HG03280 (cell line): ENCODE measurements at regions not wholly inside any gene's neighbourhood (a gene's known extent, or its start where the extent isn't known, plus 50 kb on each side); places are given as distances from the start of the nearest gene placed in this dataset.

Source experiments
- ATAC-seq: cut with Tn5 transposase; IDR thresholded peaks from one replicate; pipeline ENCODE4 v1.9.1; 2021; ENCODE audit warnings: mild to moderate bottlenecking, moderate library complexity; ENCODE audit not compliant: unreplicated experiment

DNA sequence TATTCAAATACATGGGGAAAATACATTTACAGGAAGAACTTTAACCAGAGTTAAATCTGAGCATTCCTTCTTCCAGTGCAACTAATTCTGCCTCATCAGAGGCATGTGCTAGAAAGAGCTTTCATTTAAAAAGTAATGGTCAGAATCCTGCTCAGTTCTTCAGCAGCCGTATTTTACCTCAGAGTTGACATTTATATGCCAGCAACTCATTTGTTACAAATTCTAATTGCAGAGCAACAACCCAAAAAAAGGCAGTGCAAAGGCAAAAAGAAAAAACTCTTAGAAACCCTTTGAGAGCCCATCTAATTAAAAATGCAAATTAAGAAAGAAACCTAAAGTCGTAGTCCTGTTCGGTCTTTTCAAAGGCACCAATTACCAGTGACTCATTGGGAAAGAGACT lies 392.5 kb downstream of the PBX1 start:
- ATAC-seq, result no peak

GRCh38 chr1:164950541-164950986 lies 391.6 kb downstream of the PBX1 start:
- no peak for ATAC-seq

DNA sequence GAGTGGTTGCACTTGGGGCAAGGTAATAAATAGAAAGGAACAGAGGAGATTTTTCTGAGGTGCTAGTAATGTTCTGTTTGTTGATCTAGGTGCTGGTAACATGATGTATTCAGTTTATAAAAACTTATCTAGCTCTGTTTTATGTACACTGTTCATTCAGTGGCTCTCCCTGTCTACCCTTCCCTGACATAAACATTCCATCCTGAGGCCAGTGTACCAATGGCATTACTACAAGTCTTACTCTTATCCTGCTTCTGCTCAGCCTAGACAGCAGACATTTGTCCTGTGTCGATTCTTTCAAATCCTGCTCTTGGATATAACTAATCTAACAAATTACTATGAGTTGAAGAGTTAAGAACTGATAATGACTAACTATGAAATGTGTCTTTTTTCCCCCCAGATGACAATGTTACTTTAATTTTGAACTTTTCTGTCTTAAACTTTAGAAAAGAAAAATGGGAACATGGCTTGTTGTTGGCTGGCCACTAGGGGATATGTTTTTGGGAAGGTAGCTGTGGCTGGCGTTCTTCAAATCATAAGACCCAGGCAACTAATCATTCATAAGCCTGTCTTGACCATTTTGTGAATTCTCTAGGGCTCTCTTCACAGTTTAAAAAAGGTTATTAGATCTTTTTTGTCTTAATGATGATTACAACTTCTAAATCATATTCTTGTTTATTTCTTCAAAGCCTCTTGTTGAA lies 390.9 kb downstream of the PBX1 start:
- ATAC-seq, result no peak

DNA sequence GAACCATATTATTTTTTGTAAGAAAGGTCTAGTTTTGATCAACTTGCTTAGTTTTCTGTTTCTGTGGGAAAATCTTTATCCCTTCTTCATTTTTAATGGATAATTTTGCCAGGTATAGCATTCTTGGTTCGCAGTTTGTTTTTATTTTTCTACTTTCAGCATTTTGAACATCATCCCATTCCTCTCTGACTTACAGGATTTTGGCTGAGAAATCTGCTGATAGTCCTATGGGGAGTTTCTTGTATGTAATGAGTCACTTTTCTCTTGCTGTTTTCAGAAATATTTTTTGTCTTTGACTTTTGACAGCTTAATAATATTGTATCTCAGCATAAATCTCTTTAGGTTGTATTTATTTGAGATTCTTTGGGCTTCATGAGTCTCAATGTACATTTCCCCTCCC lies 389.1 kb downstream of the PBX1 start:
- no peak for ATAC-seq

DNA sequence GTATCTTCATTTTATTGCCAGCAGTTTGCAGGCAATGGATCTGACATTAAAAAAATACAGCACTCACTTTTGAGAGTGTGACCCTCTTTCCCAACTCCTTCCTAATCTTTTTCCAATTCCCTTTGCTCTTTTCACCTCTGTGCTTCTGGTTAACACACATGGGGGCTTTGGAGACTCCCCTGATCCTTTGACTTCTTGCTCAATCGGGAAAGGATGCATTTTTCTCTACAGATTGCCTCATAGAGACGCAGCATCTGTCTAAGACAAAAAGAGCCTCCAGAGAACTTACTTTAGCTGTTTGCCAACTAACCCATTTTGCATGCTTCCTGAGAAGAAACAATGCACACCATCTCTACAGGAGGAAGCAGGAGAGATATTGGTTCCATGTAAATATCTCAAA lies 378.3 kb downstream of the PBX1 start:
- ATAC-seq, result no peak

GRCh38 chr1:164932580-164932979 lies 373.6 kb downstream of the PBX1 start:
- ATAC-seq, result no peak

- ATAC-seq, result no peak
Observed at GRCh38 chr1:164930833-164931232, 371.8 kb downstream of the PBX1 start.

GRCh38 chr1:164930241-164930640 lies 371.3 kb downstream of the PBX1 start:
- no peak for ATAC-seq

- ATAC-seq, result no peak
Observed at GRCh38 chr1:164928232-164928812, 369.3 kb downstream of the PBX1 start.

- ATAC-seq, result no peak
Observed at GRCh38 chr1:164926107-164926506, 367.1 kb downstream of the PBX1 start.

DNA sequence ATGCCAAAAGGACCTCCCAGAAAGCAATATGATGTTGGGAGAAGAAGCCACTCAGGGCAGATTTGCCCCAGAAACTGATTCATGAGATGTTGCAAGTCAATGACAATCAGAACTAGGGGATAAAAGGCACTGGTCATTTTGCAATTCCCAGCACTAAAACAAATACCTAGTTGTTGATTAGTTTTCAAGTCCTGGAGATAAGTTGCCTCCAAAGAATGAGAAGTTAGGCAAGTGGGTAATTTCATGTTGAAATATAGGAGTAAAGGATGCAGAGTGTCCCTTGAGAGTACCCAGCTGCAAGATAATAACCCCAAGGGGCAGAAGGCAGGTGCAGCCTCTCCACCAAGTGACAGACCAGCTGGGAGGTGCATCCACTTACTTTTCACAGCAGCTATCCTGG lies 363.6 kb downstream of the PBX1 start:
- ATAC-seq, result no peak

GRCh38 chr1:164921493-164921892 lies 362.5 kb downstream of the PBX1 start:
- no peak for ATAC-seq

GRCh38 chr1:164918140-164918539 lies 359.2 kb downstream of the PBX1 start:
- no peak for ATAC-seq

DNA sequence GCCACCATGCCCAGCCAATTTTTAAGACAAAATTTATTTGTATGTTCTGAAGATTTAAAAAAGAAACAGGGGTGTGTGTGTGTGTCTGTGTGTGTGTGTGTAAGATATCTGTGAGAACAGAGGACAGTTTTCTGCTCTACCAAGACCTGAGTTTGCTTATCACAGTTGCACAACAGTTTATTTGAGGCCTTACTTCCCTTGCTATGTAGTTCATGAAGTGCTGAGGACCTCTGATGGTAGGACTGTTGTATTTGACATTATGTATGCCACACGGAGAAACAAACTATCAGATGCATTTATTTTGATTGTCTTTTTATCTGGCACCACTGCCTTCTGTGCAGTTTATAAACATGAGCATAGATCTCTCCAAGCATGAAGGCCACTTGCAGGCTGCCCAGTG lies 355.2 kb downstream of the PBX1 start:
- ATAC-seq, result no peak

GRCh38 chr1:164912290-164912689 lies 353.3 kb downstream of the PBX1 start:
- ATAC-seq, result no peak

GRCh38 chr1:164910671-164911070 lies 351.7 kb downstream of the PBX1 start:
- ATAC-seq, result no peak

- ATAC-seq, result no peak
Observed at GRCh38 chr1:164907666-164908065, 348.7 kb downstream of the PBX1 start.

DNA sequence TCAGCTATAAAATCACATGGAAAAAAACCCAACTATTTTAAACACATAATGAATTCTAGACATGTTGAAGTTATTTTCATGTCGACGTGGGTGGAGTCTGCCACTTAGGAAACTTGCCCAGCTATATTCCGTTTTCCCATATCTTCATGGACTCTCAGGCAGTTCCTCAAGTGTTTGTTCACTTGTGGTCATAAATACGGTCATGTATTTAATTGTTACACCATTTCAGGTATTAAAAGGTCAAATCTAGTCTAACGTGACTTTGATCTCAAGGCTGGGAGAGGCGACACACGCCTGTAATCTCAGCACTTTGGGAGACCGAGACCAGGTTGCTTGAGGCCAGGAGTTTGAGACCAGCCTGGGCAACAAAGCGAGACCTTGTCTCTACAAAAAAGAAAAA lies 346.9 kb downstream of the PBX1 start:
- ATAC-seq, result no peak

DNA sequence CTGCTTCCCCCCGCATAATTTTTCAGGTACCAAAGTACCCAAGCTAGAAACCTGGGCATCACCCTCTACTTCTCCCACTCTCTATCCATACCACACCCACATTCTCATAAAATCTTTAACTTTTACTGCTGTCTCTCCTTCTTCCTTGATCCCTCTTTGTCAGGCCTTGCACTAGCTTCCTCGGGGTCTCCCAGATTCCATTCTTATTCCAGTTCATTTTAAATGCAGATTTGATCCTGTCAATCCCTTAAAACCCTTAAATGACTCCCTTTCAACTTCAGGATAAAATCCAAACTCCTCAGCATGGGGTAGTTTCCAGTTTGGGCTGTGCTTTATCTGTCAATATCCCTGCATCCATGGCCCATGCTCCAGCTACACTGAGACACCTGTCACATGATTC lies 343.5 kb downstream of the PBX1 start:
- ATAC-seq, result no peak
